ENCODE measurements at regions not wholly inside any gene's neighbourhood (a gene's known extent, or its start where the extent isn't known, plus 50 kb on each side); places are given as distances from the start of the nearest gene placed in this dataset.

- Mint-ChIP-seq H3K27me3 (ENCODE audit: low read depth) (peaks cover 2% of the 10 kb centered on the region; the same call in 1 of the 2 replicates), H3K9me3 (peaks cover 19 to 56% of the 10 kb centered on the region in 2 experiments), H3K4me3 (no peak overlapping the region), H3K27ac (no peak overlapping the region; a peak in 2 of 7 replicates), H3K4me1 (peaks cover 23 to 31% of the 10 kb centered on the region in 2 experiments), H3K36me3 (ENCODE audit: insufficient read depth in 1 of 3, low read depth in 3 of 3) (peaks cover 2 to 10% (median 2%) of the 10 kb centered on the region in 3 experiments; a peak in 3 of 7 replicates)
- no peak overlapping the region for H2BK20ac ChIP-seq (ENCODE audit: low read depth, low read length, poor library complexity, severe bottlenecking)
- no peak overlapping the region for H2BK15ac ChIP-seq (ENCODE audit: low read depth, low read length)
- H3K79me2 ChIP-seq (ENCODE audit: insufficient read depth, low read length) = no peaks in the 10 kb centered on the region
- no peak overlapping the region for H2AFZ ChIP-seq (ENCODE audit: low read length)
- H2BK120ac ChIP-seq (ENCODE audit: low read depth, low read length, poor library complexity, severe bottlenecking) = no peak overlapping the region
- DNase-seq = no peak
- no peaks in the 10 kb centered on the region for H3K23me2 ChIP-seq (ENCODE audit: insufficient read length, low read depth, low read length, poor library complexity, severe bottlenecking)
- H2BK5ac ChIP-seq (ENCODE audit: insufficient read length, low read length) = no peak overlapping the region
- no peak overlapping the region for H3K56ac ChIP-seq (ENCODE audit: insufficient read length, low read depth, low read length)
- H4K8ac ChIP-seq (replicated peaks; ENCODE audit: insufficient read length, low read depth, low read length) = no peak overlapping the region
- H4K91ac ChIP-seq (ENCODE audit: insufficient read length, low read depth, low read length) = no peak overlapping the region
- H2BK12ac ChIP-seq (ENCODE audit: insufficient read length, low read depth, low read length) = no peak overlapping the region
- H3K9me3 ChIP-seq (ENCODE audit: control insufficient read depth, low read depth, low read length) = peaks cover 7% of the 10 kb centered on the region
- no peaks in the 10 kb centered on the region for H3K79me1 ChIP-seq (ENCODE audit: insufficient read depth, low read depth, low read length, poor library complexity, severe bottlenecking)
- H3K23ac ChIP-seq (ENCODE audit: insufficient read length, low read depth, low read length) = no peak overlapping the region
- no peak overlapping the region for H3K14ac ChIP-seq (ENCODE audit: insufficient read depth, low read length)
- H3K18ac ChIP-seq (ENCODE audit: insufficient read length, low read depth, low read length) = no peak overlapping the region
- H3K9ac ChIP-seq (ENCODE audit: extremely low read depth, insufficient read length, low read length) = no peak overlapping the region
- H4K5ac ChIP-seq (ENCODE audit: insufficient read length, low read depth, low read length) = no peak overlapping the region
- no CpG with 5 or more reads among the region's 3 CpGs for WGBS (ENCODE audit: extremely low coverage, insufficient read length, low lambda C conversion rate)
- no peaks in the 10 kb centered on the region for H3K27me3 ChIP-seq (ENCODE audit: insufficient read depth, low read length)
- H3K4ac ChIP-seq (ENCODE audit: low read depth, low read length) = no peak overlapping the region
- H3K27ac ChIP-seq (ENCODE audit: insufficient read length, low read depth, low read length) = no peak overlapping the region
- no peaks in the 10 kb centered on the region for H3K4me1 ChIP-seq (ENCODE audit: insufficient read depth, low read length)
- no peak for TF ChIP-seq CTCF (conservative IDR thresholded peaks at IDR 0.05)
- H3T11ph ChIP-seq (ENCODE audit: low read length) = no peak overlapping the region
- H2AK5ac ChIP-seq (ENCODE audit: insufficient read length, low read length) = no peak overlapping the region
- H3K4me2 ChIP-seq (ENCODE audit: insufficient read depth, insufficient read length, low read length) = no peak overlapping the region
- no peaks in the 10 kb centered on the region for H4K20me1 ChIP-seq (ENCODE audit: control insufficient read depth, insufficient read depth, insufficient read length)
Observed at GRCh38 chrX:22674932-22675331, 324.8 kb upstream of the DDX53 start.
